ENCODE measurements at regions not wholly inside any gene's neighbourhood (a gene's known extent, or its start where the extent isn't known, plus 50 kb on each side); places are given as distances from the start of the nearest gene placed in this dataset.

DNA sequence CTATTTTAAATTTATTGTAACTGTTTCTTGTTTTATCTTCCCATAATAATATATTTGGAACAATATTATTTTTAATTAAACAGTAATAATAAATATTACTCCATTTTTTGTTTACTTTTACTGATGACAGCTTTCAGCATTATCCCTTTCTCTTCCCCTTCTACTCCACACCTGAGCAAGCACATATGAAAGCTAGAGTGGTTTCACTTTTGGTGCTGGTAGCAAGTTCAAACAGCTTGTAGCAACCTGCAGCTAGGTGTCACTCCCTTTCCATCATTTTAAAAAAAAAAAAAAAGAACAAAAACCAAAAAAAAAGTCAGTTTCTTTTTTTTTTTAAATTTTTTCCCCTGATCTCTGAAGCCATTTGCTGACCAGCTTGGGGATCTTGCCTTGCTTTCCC lies 801.8 kb downstream of the CCDC85A start:
- TF ChIP-seq, protein P1, sequence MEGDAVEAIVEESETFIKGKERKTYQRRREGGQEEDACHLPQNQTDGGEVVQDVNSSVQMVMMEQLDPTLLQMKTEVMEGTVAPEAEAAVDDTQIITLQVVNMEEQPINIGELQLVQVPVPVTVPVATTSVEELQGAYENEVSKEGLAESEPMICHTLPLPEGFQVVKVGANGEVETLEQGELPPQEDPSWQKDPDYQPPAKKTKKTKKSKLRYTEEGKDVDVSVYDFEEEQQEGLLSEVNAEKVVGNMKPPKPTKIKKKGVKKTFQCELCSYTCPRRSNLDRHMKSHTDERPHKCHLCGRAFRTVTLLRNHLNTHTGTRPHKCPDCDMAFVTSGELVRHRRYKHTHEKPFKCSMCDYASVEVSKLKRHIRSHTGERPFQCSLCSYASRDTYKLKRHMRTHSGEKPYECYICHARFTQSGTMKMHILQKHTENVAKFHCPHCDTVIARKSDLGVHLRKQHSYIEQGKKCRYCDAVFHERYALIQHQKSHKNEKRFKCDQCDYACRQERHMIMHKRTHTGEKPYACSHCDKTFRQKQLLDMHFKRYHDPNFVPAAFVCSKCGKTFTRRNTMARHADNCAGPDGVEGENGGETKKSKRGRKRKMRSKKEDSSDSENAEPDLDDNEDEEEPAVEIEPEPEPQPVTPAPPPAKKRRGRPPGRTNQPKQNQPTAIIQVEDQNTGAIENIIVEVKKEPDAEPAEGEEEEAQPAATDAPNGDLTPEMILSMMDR (IDR thresholded peaks at IDR 0.05; ENCODE audit: poor library complexity) = no peak
- no peak for TF ChIP-seq EZH2 (IDR thresholded peaks at IDR 0.05; ENCODE audit: borderline replicate concordance)

Data from hepatocyte (in vitro differentiated cells).